Occipital lobe (tissue), 1 donor: ENCODE measurements at regions not wholly inside any gene's neighbourhood (a gene's known extent, or its start where the extent isn't known, plus 50 kb on each side); places are given as distances from the start of the nearest gene placed in this dataset.
"Not testable (repeated sequence)": the region's sequence is repeated elsewhere in the genome, so short reads cannot be mapped to it uniquely, and the experiment has no call there.

ENCODE experiments used
- DNase-seq: peaks from one replicate; lab custom pipeline; 2025; lab: John Stamatoyannopoulos, UW

DNA sequence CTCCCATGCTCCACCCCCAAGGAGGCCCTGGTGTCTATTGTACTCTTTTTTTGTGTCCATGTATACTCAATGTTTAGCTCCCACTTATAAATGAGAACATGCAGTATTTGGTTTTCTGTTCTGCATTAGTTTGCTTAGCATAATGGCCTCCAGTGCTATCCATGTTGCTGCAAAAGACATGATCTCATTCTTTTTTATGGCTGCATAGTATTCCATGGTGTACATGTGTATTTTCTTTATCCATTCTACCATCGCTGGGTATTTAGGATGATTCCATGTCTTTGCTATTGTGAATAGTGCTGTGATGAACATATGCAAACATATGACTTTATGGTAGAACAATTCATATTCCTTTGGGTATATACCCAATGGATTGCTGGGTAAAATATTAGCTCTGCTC, 138.1 kb upstream of the STK26 start:
- not testable (repeated sequence) for DNase-seq

DNA sequence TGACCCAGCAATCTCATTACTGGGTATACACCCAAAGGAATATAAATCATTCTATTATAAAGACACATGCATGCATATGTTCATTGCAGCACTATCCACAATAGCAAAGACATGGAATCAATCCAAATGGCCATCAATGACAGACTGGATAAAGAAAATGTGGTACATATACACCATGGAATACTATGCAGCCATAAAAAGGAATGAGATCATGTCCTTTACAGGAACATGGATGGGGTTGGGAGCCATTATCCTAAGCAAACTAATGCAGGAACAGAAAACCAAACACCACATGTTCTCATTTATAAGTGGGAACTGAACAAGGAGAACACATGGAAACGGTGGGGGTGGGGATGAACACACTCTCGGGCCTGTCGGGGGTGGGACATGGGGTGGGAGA, 129.2 kb upstream of the STK26 start:
- not testable (repeated sequence) for DNase-seq

DNA sequence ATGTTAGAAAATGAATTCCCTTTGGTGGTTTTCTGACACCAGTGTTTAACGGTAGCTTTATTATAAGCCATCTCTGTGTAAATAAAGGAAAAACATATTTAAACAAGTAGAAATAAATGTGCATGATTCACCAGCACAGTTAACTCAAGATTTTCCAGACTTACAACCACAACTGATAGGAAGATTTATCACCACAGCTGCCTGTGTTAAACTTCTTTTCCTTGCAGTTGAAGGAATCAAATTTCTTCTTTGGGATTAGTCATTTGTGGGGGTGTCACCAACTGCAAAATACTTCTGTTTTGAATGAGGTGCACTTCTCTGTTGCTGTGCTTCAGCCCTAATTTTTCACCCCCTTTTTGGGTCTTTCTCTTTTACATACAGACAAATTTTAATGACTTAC, 128.1 kb upstream of the STK26 start:
- no peak for DNase-seq

GRCh38 chrX:131895807-131896206, 127.3 kb upstream of the STK26 start:
- no peak for DNase-seq

DNA sequence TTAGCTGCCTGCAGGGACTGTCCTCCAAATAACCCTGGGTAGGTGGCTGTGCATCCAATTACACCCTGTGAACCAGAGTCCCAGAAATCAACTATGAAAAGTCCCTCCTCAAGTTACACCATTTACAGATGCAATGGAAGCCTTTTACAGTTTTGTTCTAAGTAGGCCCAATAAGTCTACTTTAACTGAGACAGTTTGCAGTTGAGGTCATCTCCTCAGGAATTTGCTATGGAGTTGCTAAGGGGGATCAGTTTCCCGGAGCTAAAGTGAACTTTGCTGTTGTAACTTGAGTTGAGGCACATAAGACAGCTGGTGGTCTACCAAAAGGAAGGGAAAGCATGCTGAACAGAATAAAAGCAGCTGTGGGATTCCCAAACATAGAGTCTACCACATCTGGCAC, 121.6 kb upstream of the STK26 start:
- DNase-seq: no peak

DNA sequence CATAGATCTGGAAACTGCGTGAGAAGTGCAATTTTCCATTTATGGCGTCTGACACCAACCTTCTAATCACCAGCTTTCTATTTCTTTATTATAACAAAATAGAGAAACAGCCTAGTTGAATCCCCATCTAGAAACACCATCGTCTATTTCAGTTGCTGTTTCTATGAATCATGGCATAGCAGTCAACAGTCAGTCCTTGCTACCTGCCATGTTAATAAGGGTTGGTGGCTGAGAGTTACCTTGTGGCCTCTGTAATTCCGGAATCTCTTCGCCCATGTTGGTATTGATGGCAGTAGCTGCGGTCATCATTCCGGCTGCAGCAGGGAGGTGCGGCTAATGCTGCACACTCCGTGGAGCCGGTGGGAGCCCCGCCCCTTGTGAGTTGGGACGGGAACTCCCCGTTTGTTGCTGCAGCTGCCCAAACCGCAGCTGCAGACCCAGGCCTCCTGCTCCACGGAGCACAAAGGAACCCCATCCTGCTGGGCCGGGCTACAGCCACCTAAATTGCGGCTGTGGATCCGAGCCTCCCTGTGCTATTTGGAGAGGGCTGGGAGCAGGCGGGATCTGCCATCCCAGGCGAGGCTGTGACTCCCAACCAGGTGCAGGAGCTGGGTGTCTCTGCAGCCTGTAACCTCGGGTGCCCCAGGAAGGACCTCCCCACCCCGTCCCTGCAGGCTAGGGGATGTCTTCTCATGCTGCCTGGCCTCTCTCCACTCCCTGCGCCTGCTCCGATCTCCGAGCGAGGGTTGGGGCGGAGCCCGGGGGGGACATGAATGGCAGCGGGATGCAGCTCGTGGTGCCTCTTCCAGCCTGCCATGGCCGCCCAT, 115.4 kb upstream of the STK26 start:
- no peak for DNase-seq

DNA sequence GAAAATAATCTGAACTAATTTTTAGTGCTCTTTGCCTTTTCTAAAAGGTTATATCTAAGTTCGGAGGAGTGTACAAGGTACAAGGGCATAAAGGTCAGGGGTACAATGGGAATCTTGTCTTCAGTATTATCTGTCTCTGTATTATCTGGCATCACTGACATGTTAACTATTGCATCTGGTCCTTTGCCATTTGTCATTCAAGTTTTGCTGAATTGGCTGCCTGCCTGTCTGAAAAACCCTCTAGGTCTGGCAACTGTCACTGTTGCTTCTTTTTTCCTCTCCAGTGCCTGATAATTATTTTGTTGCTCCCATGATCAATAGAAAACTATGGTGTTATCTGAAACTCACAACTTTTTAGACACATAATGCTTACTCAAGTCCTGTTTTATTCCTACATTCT, 112.5 kb upstream of the STK26 start:
- DNase-seq: no peak

- no peak for DNase-seq
Measured at GRCh38 chrX:131915488-131915887, 107.6 kb upstream of the STK26 start.

- DNase-seq: no peak
Measured at GRCh38 chrX:131917588-131917987, 105.5 kb upstream of the STK26 start.

GRCh38 chrX:131918839-131919238, 104.3 kb upstream of the STK26 start:
- no peak for DNase-seq

- DNase-seq: no peak
Measured at GRCh38 chrX:131923614-131924250, 99.4 kb upstream of the STK26 start.

DNA sequence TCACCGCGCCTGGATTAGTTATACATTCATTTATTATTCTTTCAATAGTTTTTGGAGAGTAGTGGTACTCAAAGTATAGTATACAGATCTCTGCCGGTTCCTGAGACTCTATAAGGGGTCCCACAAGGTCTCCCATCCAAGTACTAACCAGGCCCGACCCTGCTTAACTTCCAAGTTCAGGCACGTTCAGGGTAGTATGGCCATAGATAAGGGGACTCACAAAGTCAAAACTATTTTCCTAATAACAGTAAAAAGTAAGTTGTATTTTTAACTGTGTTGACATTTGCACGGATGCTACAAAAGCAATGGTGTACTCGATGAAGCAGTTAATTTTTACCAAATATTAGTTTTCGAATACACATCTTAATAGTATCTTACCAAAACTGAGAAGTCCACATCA, 84.4 kb upstream of the STK26 start:
- DNase-seq: no peak

- no peak for DNase-seq
Measured at GRCh38 chrX:131942034-131942433, 81.1 kb upstream of the STK26 start.

- DNase-seq: no peak
Measured at GRCh38 chrX:131944936-131945902, 77.9 kb upstream of the STK26 start.

DNA sequence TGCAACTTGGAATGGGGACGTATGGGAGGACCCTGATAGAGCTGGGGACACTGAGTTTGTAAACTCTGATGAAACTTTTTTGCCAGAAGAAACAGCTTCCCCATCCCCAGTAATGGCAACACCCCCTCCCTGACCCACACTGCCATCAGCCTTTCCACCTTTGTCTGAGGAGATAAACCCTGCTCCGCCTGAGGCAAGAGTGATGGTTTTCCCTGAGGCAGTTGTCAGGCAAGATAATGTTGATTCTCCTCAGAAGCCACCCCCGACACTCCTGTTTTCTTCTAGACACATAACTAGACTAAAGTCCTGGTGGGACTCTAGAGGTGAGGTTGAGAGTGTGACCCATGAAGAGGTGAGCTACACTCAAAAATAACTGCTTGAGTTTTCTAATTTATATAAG, 71.9 kb upstream of the STK26 start:
- DNase-seq: no peak

DNA sequence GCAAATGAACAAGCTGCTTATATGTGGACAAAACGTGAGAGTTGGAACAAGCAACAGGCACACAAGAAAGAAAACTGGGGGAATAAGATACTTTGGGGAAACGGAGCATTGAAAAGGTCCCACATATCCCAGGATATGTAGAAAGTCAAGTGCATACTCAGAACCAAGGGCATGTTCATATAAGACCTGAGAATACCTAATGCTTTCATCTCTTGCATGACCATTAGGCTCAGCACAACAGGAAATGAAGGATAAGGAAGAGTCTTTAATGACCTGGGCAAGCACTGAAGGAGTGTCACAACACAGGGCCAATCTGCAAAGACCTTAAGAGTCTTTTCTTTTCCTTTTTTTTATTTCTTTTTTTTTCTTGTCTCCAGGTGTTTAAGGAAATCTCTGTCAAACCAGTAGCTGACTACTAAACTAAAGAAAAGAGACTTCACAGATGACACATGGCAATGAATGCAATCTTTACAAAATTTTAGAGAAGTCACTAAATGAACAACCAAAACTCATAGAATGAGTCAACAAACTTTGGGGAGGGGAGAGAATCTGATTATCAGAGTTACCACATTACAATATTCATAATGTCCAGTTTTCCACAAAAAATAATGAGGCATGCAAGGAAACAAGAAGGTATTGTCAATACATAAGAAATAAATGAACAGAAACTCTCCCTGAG, 67.9 kb upstream of the STK26 start:
- no peak for DNase-seq

DNA sequence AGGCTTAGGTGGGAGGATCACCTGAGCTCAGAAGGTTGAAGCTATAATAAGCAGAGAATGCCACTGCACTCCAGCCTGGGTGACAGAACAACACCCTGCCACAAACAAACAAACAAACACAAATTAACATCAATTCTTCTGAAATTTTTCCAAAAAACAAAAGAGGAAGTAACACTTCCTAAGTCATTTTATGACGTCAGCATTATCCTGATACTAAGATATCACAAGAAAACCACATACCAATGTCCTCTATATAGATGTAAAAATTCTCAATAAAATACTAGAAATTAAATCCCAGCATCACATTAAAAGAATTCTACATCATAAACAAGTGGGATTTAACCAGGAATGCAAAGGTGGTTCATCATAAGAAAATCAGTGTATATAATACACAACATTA, 64.4 kb upstream of the STK26 start:
- no peak for DNase-seq

DNA sequence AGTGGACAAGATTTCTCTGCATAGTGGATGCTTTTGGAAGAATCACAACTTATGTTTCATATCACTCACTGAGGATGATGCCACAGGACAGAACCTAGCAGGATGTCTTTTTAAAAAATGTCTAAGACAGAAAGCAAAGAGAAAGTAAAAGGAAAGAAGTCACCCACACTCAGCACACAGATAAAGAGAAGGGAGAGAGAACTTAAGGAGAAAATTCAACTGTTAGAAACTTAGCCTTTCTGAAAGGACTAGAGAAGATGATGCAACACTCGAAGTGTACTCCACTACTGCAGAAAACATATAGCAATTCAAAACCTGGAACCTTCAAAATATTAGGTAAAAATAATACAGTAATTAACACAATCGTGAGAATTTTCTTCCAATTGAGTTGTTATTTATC, 52.8 kb upstream of the STK26 start:
- no peak for DNase-seq
